ENCODE measurements at regions not wholly inside any gene's neighbourhood (a gene's known extent, or its start where the extent isn't known, plus 50 kb on each side); places are given as distances from the start of the nearest gene placed in this dataset.
A peak's percentile ranks its signal among the peaks of the same experiment; 100 is the strongest.
"Not testable (repeated sequence)": the region's sequence is repeated elsewhere in the genome, so short reads cannot be mapped to it uniquely, and the experiment has no call there.

DNA sequence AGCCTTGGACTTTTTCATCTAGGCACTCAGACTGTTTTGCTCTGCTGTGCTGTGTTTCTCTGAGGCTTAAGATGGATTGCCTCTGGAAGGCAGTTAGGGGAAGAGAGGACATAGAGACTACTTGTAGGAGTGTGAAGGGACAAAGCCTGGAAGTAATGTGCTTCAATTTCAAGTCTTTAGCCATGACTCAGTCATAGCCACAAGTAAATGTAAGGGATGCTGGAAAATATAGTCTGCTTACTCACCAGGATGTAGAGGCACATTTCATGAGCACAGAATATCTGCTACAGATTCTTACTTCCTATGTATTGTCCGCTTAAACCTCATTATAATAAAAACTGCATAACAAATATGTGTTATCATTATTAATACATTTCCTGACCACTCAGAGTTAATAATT lies 794.3 kb upstream of the NOVA1 start:
- no peak for DNase-seq

DNA sequence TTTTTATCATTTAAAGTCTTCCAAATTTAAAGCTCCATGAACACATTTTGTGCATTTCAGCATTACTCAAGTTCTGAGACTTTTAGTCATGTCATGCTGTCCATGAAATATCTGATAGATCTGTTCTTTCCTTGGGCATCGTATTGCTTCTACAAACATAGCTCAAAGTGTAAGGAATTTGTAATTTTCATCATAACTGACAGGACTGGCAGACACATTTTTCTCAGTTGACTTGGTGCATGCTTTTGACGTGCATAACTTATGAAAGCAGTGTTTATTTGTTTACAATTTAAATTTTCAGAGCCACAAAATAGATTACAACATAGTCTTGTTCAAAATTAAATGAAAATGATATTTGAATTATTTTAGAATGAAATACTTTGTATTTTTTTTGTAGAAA lies 812.1 kb upstream of the NOVA1 start:
- DNase-seq = no peak

DNA sequence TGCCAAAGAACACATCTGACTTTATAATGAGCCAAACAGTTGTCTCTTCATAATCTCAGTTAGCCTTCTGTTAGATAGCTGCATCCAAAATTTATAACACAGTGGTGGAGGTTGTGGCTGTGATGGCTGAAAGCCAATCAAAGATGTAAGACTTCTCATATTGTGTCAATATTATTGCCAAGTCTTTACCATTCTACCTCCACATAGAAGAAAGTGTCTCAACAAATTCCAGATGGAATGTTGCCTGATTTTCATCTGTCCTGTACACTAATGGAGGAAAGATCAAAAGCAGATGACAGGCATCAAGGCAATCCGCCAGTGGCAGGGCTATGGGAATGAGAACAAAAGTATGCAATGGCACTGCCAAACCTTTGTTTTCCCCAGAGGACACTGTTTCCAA lies 813.1 kb upstream of the NOVA1 start:
- DNase-seq = no peak

DNA sequence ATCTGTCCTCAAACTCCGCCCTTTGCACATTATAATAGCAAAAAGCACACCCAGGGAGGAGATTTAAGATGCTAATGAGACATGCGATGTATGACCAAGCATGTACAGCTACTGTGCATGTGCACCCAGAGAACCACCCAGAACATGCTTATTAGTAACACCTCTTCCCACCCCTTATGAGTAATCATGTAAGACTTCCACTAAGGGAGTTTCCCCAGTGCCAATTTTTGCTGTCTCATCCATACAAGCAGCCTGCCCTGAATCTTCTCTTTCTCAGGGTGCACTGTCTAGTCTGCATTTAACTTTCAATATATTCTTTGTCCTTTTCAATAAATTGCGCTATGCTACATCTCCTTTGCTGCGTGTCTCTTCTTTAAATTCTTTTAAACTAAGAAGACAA lies 830.0 kb upstream of the NOVA1 start:
- DNase-seq = no peak

DNA sequence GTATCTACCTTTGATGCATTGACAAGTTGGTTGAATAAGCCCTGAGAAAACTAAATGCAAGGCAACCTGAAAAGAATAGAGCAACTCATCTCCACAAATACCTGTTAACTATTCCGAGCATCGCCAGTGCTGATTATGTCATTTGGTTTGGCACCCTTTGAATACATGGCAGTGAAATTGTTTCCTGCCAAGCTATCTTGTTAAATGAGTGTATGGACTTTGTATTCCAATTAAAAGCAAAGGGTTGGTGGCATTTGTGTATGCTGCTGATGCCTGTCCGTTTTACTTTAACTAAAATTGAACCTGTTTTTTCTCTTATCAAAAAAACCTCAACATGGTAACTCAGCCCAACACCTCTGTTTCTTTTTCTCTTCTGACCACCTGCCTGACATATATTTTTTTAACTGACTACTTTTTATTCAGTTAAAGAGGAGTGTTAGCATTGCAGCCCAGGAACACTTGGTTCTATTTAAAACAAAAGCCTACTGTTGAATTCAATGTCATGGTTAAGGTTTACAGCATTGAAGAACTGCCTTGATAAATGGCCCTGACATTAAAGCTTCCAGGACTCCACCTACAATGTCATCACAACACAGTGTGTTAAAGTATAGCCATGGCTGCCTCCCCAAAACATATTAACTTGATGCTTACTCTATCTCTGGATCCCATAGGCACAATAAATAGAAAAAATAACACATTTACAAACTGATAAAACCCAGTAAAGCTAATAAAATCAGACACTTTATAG lies 838.3 kb upstream of the NOVA1 start:
- no peak for DNase-seq

DNA sequence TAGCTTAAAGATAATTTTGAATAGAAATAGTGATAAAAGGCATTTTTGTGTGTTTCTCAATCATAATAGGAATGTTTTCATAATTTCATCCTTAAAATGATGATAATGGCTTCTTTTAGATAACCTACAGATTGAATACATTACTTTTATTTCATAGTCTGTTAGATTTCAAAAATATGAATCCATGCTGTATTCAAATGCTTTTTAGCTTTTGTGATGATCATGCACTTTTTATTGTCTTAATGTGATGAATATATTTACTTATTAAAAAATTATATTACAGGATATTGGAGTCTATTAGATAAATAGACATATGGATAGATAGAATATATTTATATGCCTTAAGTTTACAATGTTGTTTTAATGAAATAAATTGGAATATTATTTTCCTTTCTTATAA lies 886.8 kb upstream of the NOVA1 start:
- DNase-seq = no peak

DNA sequence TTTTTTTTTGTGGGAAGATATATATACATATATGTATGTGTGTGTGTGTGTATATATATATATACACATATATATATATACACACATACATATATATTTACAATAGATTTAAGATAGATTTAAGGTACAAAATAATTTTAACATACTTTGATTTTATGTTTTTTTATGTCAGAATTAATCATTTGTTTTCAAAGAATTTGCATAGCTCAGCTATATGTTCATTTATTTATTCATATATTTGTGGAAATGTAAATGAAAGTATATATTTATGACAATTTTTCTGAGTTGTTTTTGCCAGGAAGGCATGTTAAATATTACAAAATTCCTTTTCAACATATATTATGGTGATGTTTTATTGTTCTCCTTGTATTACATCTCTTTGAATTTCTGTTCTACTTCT lies 887.4 kb upstream of the NOVA1 start:
- DNase-seq = no peak

DNA sequence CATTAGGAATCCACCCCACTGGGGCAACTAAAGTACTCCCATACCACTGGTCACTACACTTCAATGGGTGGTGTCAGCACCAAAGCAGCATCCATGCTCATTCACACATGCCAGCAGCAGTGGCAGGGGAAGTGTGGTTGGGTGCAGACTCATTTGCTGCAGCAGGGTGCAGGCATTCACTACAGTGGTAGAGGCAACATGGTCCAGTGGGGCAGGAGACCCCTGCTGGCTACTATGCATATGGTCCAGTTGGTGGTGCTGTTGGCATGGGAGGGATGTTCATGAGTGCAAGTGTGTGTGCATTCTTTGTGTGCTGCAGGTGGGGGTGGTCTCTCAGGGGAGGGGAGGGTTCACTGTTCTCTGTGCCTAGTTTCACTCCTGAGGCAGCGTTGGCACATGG lies 908.4 kb upstream of the NOVA1 start:
- no peak for DNase-seq

DNA sequence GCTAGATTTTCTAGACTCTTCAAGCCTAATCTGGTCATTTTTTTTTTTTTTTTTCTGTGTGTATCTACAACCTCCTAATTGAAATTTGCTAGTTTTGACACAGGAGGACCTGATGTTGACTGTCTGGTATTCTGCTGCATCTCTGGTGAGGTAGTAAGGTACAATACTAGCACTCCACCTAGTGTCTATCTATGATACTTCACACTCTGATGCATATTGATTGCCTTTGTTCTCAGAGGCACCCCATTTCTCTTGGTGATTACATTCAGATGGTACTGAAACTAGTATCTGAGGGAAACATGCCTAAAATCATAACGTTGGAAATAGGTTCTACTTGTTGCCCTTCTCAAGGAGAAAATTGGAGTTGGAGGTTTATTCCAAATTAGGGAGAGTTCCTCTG lies 930.5 kb upstream of the NOVA1 start:
- peak; percentile 1 for DNase-seq

DNA sequence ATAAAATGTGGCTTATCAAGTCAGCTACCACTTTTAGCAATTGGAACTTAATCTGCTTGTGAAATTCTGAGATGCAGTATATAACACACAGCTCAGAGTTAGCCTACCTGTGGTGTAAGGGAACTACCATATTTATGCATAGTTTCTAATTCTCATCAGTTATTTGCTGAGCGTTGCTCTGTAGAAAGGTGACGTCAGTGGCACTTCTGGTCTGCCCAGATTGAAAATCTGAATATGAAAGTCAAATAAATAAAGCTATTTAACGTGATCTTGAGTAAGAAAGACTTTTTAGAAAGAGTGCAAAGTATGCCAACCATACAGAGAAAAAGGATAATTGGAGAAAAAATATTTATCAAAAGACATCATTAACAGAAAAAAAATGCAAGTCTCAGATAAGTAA lies 938.9 kb upstream of the NOVA1 start:
- no peak for DNase-seq

DNA sequence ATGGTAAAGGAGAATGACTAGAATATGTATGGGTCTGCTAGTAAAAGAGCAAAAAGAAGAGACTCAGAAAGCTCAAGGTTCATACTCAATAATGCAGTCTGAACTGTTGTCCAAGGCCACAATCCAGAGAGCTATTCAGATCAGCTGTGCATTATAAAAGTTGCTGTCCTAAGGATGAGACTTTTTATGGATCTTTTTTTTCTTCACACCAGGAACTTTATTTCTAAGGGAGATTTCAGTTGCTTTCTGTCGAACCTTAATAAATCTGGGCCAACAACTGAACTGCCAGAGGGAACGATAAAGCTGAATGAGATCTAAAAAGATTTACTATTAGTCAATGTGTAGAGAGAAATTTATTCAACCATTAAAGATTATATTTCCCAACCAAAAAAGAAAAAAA lies 948.3 kb upstream of the NOVA1 start:
- DNase-seq = no peak

DNA sequence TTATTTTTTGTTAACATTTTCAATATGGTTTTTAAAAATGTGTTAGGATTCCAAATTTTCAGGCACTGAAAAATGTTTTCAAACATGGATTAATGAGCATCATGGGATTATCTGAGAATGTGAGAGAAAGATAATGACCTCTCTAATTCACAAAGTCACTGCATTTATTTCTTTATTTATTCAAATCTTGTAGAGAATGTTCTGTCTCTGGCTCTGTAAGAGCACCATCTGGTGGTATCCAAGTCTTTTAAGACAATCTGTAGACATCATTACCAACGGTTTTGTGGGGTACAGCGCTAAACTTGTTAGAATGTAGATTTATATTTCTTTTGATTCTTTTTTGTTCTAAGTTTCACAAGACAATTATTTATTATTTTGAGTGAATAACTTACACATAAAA lies 956.0 kb upstream of the NOVA1 start:
- DNase-seq = no peak

DNA sequence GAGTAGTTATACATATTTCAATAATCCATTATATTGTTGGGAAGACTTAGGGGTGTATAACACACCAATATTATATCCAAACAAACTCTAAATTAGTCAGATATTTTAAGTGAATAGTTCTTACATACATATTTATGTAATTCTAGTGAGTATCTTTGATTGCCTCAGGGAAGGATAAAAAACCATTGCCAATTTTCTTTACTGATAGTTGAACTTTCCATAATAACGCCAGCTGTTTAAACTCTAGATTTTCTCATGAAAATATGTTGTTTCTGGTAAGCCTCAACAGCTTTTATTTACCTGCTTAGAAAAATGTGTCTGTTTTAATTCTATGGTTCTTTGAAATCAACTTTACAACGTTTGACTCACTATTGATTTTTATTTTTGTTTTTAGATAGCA lies 959.6 kb upstream of the NOVA1 start:
- DNase-seq = no peak

DNA sequence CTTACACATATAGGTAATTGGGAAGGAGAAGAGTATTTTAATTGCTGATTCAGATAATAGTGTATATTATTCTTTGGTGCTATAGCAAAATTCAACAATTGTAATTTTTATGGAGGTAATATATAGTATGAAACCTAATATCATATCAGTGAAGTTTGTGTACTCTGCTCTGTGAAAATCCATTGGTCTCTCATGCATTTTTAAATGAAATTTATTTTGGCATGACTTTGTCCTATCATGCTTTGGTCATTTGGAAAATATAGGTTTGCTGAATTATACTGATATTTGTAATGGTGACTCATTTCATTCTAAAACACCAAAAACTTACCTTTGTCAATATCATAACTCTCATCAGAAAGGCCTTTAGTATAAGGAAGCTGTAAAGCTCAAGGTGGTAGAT lies 962.0 kb upstream of the NOVA1 start:
- DNase-seq = no peak

DNA sequence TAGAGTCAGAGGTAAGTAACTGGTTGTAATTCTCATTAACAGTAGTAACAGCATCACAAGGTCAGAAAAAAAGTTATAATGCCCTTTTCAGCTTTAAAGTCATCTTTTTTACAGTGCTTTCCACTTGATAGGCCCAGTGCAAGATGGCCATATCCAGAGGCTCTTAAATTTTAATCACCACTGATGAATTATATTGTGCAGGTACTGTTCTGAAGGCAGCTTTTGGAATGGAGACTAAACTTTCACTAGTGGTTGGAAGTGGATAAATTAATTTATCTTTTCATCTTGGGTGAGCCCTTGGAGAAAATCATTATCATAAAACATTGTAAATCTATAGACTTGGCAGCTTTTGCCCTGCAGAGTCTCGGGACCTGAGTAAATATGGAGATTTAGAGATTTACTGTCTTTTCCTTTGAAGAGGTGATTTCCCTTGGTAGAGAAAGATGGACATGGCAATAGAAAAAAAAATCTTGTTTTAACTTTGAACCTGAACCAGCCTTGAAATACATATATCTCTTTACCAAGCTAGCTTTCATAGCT lies 969.1 kb upstream of the NOVA1 start:
- DNase-seq = no peak

DNA sequence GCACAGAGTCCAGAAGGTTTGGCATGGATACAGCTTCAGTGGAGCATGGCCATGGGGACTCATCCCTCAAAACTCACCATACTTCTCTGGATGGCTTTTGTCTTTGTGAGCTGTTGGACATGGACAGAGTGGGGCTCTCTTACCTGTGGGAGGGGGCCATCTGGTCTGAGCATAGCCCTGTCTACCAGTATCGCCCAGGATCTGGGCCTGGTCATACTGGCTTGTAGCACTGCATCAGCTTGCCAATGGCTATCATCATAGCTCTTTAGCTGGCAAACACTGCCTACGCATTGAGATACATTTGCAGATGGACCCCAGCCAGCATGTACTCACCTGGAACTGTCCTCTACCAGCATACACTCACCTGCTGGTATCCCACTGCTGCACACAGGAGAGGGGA lies 975.2 kb upstream of the NOVA1 start:
- DNase-seq = no peak

DNA sequence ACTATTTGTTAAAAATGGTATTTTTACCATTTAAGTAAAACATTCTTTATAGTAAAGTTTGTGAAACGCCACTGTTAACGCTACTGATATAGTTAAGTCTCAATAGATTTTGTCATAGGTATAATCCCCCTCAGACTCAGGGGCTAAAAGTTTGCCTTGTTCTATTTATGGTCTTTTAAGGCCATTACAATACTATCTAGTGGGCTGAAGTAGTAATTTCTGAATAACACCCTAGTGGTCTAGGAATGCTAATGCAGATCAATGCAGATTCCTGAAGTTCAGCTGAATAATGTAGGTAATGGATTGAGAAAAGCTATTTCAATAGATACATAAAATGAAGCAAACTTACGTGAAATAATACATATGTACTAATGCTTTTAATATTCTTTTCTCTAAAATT lies 989.3 kb upstream of the NOVA1 start:
- DNase-seq = no peak

DNA sequence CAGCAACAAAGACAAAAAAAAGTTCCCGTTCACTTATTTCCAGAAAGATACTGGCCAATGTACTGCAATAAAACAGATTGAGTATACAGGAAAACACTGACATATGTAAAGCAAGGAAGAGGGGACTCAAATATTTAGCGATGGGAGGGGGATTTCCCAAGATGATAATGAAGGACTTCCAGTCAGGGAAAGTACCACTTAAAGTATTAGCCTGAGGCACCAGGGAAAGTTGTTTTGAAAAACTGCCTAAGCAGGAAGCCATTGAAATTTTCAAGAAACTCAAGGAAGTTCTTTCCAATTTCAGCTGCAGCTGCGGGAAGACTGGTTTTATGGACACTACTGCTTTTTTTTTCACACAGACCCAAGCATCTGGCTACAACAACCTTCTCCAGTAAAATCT lies 1007.4 kb upstream of the NOVA1 start:
- DNase-seq = no peak

DNA sequence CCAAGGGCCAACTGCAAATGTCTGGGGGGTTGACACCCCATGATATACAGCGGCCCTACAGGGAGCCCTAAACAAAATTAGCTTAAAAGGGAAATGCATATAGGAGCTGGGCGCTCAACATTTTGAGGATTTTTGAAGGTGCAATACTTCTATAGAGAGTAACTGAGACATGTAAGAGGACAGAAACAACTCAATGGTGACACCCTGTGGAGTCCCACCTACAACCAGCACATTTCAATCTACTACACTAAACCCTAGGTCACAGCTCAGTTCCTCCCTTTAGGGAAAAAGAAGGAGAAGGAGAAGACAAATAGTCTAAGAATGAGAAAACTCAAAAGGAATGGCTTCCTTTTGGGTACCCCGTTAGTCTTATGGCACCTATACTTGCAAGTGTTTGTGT lies 1010.5 kb upstream of the NOVA1 start:
- no peak for DNase-seq

DNA sequence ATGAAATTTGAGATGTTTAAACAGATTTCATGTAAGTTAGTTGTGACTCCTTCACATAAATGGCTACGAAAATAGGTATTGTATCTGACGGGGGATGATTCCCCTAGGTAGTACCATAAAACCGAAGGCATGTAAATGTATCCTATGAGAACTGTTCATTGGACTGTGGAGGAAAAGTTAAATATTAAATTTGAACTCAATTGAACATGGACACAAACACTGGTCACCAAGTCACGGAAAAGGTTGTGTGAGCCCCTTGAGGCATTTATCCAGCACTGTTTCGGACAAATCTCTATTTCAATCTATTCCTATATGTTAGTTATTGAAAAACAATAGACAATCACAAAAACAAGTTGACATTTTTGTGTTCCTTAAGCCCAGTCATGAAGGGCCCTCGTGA lies 1014.3 kb upstream of the NOVA1 start:
- no peak for DNase-seq

DNA sequence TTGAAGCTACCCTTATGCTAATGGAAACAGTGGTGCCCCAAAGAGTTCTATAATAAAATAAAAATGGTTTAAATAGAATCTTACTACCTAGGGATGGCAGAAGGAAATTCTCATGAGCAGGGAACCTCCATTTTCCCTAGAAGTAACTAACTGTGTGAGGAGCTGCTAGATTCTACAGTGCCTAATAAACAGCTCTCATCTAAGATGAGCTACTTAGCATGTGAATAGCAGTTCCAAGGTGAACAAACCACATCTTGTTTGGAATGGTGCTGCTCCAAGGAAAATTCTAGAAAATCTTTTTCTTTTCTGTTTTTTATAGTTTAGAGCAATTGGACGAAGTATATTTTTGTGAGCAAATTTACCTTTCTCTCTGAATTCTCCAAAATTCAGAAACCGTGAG lies 1015.3 kb upstream of the NOVA1 start:
- DNase-seq = no peak

DNA sequence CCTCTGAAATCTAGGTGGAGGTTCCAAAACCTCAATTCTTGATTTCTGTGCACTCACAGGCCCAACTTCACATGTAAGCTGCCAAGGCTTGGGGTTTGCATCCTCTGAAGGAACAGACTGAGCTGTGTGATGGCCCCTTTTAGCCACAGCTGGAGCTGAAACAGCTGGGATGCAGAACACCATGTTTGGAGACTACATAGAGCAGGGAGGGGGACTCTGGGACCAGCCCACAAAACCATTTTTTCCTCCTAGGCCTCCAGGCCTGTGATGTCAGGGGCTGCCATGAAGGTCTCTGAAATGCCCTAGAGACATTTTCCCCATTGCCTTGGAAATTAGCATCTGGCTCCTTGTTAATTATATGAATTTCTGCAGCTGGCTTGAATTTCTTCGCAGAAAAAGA lies 1025.9 kb upstream of the NOVA1 start:
- DNase-seq = no peak

DNA sequence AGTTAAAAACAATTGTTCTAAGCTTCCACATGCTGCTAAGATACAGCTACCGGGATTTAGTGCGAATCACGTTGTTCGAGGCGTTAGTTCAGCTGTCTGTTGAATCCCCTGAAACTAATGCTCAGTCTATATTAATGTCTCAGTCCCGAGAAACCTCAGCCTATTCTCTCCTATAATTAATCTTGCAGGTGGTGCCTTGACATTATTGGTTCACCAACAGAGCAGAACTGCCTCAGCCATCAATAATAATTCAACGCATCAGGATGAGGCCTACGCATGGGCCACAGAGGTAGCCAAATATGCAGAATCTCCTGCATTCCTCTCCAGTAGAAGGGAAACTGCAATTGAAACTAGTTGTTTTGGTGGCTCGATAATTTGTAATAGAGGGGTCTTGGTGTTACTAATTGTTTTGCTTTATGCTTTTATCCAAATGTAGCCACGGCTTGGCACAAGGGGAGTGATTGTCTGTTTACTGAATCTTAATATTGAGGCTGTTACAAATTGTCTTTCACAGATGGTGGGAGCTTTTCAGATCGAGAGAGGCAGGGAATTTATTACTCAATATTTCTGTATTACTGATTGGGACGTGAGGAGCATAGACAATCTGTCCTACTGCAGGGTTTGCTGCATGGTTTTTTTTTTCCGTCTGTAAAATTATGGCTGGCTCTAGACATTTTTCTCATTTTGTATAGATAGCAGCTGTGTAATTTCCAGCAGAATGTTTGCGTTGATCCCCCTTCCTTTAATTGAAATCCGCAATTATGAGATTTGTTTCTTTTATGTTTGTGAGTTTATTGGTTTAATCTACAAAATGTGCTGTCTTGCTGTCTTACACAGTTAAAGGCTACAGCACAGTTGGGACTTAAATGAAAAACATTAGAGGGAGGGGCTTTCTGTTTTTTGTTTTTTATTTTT lies 1036.5 kb upstream of the NOVA1 start:
- no peak for DNase-seq

DNA sequence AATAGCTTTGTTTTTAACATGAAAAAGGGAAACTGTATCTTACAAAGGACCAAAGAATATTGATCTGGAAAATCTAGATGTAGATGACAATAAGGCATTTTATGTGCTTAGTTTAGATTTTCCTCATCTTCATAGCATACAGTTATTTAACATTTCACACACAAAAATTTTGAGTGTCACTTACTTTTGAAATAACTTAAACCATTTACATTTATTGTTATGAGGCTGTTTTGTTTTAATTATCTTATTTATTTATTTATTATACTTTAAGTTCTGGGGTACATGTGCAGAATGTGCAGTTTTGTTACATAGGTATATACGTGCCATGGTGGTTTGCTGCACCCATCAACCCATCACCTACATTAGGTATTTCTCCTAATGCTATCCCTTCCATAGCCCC lies 1042.9 kb upstream of the NOVA1 start:
- DNase-seq = not testable (repeated sequence)
